CD1c-positive myeloid dendritic cell (primary cell): ENCODE measurements at regions not wholly inside any gene's neighbourhood (a gene's known extent, or its start where the extent isn't known, plus 50 kb on each side); places are given as distances from the start of the nearest gene placed in this dataset.
A peak's percentile ranks its signal among the peaks of the same experiment; 100 is the strongest.
"Not testable (repeated sequence)": the region's sequence is repeated elsewhere in the genome, so short reads cannot be mapped to it uniquely, and the experiment has no call there.

Experiments used
- DNase-seq: peaks from one replicate; pipeline ENCODE4 v3.0.0-alpha.2; 2016; ENCODE audit errors: extremely low spot score

GRCh38 chr3:103976931-103977339 lies 1389.8 kb upstream of the ALCAM start:
- no peak for DNase-seq

DNA sequence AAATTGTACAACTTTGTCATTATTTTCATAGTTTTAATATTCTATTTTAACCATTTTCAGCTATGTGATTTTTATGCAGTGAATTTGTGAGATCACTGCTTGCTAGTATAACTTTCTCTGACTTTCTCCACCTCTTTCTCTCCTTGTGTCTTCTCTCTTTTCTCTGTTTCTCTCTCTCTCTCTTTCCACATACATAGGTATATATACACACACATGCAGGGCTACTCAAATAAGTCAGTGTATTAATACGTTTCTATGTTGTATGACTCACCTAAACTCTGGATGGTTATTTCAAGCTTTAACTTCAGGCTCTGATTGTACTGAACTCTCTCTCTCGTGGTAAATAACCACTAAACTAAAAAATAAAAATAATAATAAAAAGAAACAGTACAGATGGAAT lies 1389.3 kb upstream of the ALCAM start:
- DNase-seq = no peak

DNA sequence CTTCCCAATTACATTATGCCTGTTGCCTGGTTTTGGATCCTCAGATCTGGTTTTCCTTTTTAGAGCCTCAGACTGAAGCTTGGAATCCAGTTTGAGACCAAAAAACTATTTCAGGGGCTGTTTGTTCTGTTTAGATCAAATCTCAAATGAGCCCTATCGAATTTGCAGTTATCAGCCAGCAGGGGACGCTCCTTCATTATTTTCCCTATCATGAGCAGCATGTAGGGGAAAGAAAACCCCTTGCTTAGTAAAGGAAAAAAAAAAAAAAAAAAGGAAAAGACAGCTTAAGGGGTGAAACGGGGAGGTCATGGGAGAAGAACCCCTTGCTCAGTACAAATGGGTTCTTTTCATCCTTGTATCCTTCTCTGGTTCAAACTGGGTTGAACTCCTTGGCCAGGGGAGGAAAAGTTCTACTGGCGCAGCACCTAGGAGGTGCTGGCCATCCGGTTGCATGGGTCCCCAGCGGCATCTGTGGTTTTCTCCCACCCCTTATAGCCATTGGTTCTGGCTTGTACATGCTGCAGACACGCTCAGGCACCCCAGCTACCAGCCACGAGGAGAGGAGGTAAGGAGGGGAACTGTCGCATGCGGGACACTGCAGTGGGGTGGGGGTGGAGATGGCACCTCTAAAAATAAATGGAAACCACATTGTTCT lies 1375.1 kb upstream of the ALCAM start:
- DNase-seq = no peak

- DNase-seq = no peak
Measured at GRCh38 chr3:103992469-103992868, 1374.2 kb upstream of the ALCAM start.

GRCh38 chr3:104004956-104005355 lies 1361.8 kb upstream of the ALCAM start:
- DNase-seq = no peak

- DNase-seq = no peak
Measured at GRCh38 chr3:104005815-104006214, 1360.9 kb upstream of the ALCAM start.

DNA sequence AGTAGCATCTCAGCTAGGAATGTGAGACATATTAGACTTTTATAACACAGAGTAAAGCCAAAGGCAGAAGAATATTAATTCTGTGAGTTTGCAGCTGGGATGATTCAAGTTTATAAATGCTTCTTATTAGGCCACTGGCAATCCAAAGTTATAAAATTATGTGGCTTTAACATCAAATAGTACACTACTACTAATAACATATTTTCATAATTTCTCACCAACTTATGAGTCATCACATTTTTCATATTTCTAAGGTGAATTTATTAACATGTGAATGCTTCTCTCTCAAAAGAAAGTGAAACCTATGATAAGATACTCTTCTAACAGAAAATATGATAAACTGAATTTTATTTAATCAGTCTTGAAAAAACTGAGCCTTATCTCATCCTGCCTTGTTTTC lies 1348.2 kb upstream of the ALCAM start:
- DNase-seq = no peak

DNA sequence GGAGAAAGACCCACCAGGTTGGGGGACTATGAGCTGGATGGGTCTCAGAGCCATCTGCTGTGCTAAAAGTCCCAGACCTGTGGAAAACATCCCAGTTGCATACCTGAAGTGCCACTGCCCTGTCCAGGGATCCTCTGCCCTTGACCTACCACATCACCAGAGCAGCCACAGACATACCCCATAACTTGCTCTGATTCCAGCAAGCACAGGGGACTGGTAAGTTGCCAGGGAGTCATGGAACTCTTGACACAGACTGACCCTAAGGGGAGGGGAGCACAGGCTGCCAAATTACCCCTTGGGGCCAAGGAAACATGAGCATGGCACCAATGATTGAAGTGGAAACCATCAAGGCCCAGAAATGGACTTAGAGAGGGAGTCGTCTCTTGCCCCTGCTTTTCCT lies 1335.1 kb upstream of the ALCAM start:
- no peak for DNase-seq

DNA sequence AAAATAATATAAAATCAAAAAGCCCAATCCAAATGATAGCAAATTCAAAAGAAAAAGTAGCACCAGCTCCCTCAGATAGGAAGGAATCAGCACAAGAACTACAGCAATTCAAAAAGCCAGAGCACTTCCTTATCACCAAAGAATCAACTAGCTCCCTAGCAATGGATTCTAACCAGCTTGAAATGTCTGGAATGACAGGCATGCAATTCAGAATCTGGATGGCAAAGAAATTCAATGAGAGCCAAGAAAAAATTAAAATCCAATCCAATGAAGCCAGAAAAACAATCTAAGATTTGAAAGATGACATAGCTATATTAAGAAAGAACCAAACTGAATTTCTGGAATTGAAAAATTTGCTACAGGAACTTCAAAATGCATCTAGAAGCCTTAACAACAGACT lies 1334.4 kb upstream of the ALCAM start:
- DNase-seq = no peak

DNA sequence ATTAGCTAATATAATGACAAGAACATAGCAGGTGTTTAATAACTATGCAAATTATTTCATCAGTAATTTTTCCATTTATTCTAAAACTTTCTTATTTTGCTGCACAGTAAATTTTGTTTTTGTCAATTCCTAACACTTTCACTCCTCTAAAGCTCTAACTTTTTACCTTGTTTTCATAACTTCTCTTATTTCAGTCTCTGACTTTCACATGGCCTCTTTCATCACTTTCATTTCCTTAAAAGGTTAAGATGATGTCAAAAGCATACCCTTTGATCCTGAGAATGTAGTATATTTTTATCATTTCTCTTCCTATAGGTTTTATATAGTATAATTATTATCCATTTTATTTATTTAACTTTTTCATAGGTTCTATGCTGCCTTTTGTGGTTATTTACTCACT lies 1325.8 kb upstream of the ALCAM start:
- DNase-seq = peak; percentile 3

- DNase-seq = not testable (repeated sequence)
Measured at GRCh38 chr3:104043001-104043543, 1323.6 kb upstream of the ALCAM start.

DNA sequence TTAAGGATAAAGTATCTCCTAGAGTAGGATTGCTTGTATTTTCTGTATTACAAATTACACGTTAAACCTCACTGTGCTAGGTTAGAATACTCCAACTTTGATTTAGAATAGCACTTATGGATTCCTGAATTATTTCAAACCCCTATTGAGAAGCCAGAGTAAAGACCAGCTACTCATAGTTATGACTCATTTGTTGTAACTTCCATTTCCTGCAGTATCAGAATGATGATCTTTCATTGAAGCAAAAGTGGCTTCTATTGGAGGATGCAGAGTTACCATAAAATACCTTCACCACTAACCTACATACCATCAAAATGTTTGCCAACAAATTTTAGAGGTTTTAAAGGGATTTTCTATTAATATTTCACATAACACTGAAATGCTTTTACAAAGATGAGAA lies 1322.7 kb upstream of the ALCAM start:
- DNase-seq = no peak

GRCh38 chr3:104066658-104067057 lies 1300.1 kb upstream of the ALCAM start:
- DNase-seq = no peak

GRCh38 chr3:104069114-104069513 lies 1297.6 kb upstream of the ALCAM start:
- no peak for DNase-seq

DNA sequence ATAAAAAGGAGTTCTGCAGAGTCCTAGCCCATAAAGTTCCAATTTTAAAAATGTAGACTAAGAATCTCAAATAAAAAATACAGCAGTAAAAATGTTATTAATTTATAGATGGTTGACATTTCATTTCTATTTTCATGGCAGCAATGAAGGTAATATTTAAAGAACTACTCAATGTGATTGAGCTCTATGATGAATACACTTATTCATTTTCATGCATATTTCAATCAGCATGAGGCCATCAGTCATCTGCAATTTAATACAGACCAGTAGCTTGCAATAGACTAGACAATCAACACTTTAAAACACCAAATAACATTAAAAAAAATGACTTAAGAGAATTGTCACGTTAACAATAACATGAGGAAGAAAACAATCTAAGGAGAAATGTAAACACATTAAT lies 1295.8 kb upstream of the ALCAM start:
- no peak for DNase-seq

DNA sequence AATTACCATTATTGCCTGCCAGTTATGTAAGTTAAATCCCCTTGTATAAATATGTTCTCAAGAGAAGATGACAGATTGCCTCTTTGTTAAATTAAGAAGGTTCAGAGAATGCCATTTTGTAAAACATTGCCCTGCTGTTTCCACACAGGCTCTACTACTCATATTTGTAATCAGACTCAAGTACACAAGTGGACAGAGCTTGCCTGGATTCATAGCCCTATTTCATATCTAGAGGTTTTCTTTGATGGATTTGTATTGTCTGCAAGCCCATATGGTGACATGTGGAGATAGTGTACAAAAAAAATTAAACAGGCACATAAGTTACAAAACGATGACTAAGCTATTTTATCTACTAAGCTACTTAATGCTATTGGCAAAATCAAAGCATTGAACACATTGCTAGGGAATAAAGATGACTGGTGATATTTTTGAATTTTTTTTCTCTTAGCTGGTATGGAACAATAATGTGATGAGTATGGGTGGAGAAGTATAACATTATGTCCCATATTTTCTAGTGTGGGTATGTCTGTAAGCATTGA lies 1286.6 kb upstream of the ALCAM start:
- DNase-seq = no peak

- DNase-seq = no peak
Measured at GRCh38 chr3:104088738-104089137, 1278.0 kb upstream of the ALCAM start.

DNA sequence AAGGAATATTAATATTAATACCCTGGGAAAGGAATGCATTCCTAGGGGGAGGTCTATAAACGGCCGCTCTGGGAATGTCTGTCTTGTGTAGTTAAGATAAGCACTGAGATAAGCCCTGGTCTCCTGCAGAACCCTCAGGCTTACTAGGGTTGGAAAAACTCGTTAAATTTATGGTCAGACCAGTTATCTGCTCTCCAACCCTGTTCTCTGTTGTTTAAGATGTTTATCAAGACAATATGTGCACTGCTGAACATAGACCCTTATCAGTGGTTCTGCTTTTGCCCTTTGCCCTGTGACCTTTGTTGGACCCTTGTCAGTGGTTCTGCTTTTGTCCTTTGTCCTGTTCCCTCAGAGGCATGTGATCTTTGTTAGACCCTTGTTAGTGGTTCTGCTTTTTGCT lies 1276.7 kb upstream of the ALCAM start:
- not testable (repeated sequence) for DNase-seq

GRCh38 chr3:104101736-104102135 lies 1265.0 kb upstream of the ALCAM start:
- no peak for DNase-seq

GRCh38 chr3:104102386-104102785 lies 1264.3 kb upstream of the ALCAM start:
- DNase-seq = peak; percentile 25

DNA sequence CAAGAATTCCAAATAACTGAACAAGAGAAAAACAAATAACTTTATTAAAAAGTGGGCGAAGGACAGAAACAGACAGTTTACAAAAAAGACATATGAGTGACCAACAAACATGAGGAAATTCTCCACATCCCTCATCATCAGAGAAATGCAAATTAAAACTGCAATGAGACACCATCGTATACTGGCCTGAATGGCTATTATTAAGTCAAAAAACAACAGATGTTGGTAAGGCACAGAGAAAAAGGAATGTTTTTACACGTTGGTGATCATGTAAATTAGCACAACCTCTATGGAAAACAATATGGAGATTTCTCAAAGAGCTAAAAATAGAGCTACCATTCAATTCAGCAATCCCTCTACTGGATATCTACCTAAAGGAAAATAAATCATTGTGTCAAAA lies 1260.4 kb upstream of the ALCAM start:
- DNase-seq = no peak

- DNase-seq = no peak
Measured at GRCh38 chr3:104108522-104108921, 1258.2 kb upstream of the ALCAM start.

GRCh38 chr3:104126463-104126862 lies 1240.2 kb upstream of the ALCAM start:
- DNase-seq = no peak
